Skeletal muscle tissue (tissue), 4 donors: ENCODE measurements at regions not wholly inside any gene's neighbourhood (a gene's known extent, or its start where the extent isn't known, plus 50 kb on each side); places are given as distances from the start of the nearest gene placed in this dataset. TPM values are rescaled to one million over a fixed set of nuclear protein-coding genes. Genes with fewer than 3 reads are reported as not detected.

Experiments used
- H3K27ac ChIP-seq: one replicate; pipeline ENCODE4 v1.7.0; 2013; ENCODE audit warnings: mild to moderate bottlenecking, low read depth, low read length, inconsistent platforms
- H3K27me3 ChIP-seq, 3 donors: one replicate each; pipeline ENCODE4 v1.7.0; 2013; ENCODE audit warnings: low read length in 3 of 3; ENCODE audit not compliant: control insufficient read depth in 3 of 3, insufficient read depth in 3 of 3
- H3K36me3 ChIP-seq, 3 donors: one replicate each; pipeline ENCODE4 v1.7.0; 2013; ENCODE audit warnings: low read length in 3 of 3; ENCODE audit not compliant: control insufficient read depth in 3 of 3, insufficient read depth in 3 of 3
- H3K4me1 ChIP-seq, 3 donors: one replicate each; pipeline ENCODE4 v1.7.0; 2013; ENCODE audit warnings: low read length in 3 of 3, mild to moderate bottlenecking in 3 of 3; ENCODE audit not compliant: control insufficient read depth in 3 of 3, insufficient read depth in 3 of 3
- H3K4me3 ChIP-seq, 3 donors: one replicate each; pipeline ENCODE4 v1.7.0; 2013; ENCODE audit warnings: low read length in 3 of 3
- H3K9ac ChIP-seq, 3 donors: one replicate each; pipeline ENCODE4 v1.7.0; 2013; ENCODE audit warnings: low read length in 3 of 3, mild to moderate bottlenecking in 3 of 3, moderate library complexity in 2 of 3, low read depth in 1 of 3
- H3K9me3 ChIP-seq, 3 donors: one replicate each; pipeline ENCODE4 v1.7.0; 2013; ENCODE audit warnings: low read length in 3 of 3; ENCODE audit not compliant: control insufficient read depth in 3 of 3
- small RNA-seq: library from RNA; depleted of rRNA; stranded (forward); fragments of <200 nt; gene quantifications from one replicate; pipeline ENCODE3, GENCODE V24; 2014
- donor health status: Osteomylitis.

GRCh38 chr4:81527709-81528108 is 56.0 kb upstream of the RASGEF1B start:
- Histone ChIP-seq H3K9ac (no peak overlapping the region), H3K9me3 (no peaks in the 10 kb centered on the region), H3K27me3 (no peaks in the 10 kb centered on the region), H3K27ac (no peak overlapping the region), H3K4me3 (no peak overlapping the region), H3K36me3 (no peaks in the 10 kb centered on the region), H3K4me1 (no peaks in the 10 kb centered on the region)

DNA sequence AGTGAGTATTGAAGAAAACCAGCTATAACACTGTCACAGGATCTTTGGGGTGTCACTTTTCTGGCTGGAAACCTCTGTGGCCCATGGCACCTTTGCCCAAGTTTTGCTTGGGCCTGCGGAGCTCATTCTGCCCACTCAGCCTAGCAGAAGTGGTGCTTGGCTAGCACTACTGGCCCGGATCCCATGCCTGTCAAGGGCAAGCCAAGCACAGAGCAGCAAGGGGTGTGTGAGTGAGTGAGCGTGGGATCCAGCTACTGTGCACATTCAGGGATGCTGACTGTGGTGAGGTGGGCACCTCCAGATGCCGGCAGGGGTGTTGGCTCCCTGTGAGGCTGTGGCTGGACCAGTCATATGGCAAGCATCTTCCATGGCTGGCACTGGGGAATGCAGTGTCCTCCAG is 55.4 kb upstream of the RASGEF1B start:
- Histone ChIP-seq H3K4me1 (no peaks in the 10 kb centered on the region), H3K36me3 (no peaks in the 10 kb centered on the region), H3K4me3 (no peak overlapping the region), H3K27ac (no peak overlapping the region), H3K27me3 (no peaks in the 10 kb centered on the region), H3K9ac (no peak overlapping the region), H3K9me3 (no peaks in the 10 kb centered on the region)

DNA sequence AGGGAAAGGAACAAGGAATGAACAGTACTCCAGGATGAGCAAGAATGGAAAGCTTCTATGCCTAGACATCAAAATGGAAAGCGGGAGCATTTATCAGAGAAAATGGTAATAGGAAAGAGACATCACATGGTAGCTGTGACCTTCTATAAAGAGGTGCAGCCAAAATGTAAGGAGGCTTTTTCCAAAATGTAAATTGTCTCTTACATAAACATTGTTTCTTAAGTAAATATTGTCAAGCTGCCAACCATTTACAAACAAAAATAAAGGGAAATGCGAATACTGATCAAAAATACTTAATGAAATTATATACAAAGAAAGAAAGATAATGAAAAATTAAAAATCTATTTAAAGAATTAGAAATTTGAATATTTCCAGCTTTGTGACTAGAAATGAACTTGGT is 55.0 kb upstream of the RASGEF1B start:
- H3K4me1 ChIP-seq = no peaks in the 10 kb centered on the region
- no peak overlapping the region for H3K4me3 ChIP-seq
- no peaks in the 10 kb centered on the region for H3K27me3 ChIP-seq
- H3K9ac ChIP-seq = no peak overlapping the region
- no peak overlapping the region for H3K27ac ChIP-seq
- H3K36me3 ChIP-seq = no peaks in the 10 kb centered on the region
- no peaks in the 10 kb centered on the region for H3K9me3 ChIP-seq

GRCh38 chr4:81523672-81524327 is 52.1 kb upstream of the RASGEF1B start:
- H3K9ac ChIP-seq = no peak overlapping the region
- no peaks in the 10 kb centered on the region for H3K4me1 ChIP-seq
- H3K9me3 ChIP-seq = no peaks in the 10 kb centered on the region
- no peak overlapping the region for H3K4me3 ChIP-seq
- no peaks in the 10 kb centered on the region for H3K36me3 ChIP-seq
- H3K27ac ChIP-seq = no peak overlapping the region
- H3K27me3 ChIP-seq = no peaks in the 10 kb centered on the region

DNA sequence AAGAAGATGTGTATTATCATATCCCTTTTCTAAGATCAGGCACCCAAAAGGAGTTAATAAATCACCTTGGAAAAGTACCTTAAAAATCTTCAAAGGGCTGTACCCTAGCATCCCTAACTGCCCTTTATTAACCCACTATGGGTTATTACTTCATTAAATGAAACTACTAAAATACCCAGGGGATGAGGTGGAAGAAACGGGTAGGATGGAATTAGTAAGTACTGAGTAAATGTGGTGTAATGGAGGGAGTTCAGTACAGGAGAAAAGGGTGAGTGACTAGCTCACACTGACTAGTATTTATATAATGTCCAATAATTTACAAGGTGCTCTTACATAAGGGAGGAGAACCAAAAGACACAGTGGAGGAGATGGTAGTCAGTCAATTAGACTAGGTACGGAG is 51.0 kb upstream of the RASGEF1B start:
- Histone ChIP-seq H3K9me3 (no peaks in the 10 kb centered on the region), H3K27ac (no peak overlapping the region), H3K27me3 (no peaks in the 10 kb centered on the region), H3K36me3 (no peaks in the 10 kb centered on the region), H3K9ac (no peak overlapping the region), H3K4me3 (no peak overlapping the region), H3K4me1 (peaks cover 0 to 3% (median 0%) of the 10 kb centered on the region in 3 donors)

DNA sequence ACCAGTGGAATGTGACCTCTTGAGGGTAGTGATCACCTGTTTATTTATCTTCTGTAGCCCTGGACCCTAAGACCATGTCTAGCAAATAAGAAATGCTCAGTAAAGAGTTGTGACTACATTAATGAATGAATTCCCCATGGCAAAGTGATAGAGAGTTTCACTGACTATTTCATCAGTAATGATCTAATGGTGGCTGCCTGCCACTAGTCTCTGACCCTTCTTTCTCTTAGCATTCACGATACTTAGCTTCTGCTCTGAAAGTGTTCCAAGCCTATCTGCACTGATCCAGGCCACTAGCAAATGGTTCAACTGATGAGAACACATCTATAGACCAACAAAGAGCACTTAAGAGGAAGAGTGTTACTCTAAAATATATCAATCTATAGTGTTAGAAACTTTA is 50.0 kb upstream of the RASGEF1B start:
- Histone ChIP-seq H3K4me3 (no peak overlapping the region), H3K9me3 (no peaks in the 10 kb centered on the region), H3K9ac (no peak overlapping the region), H3K4me1 (peaks cover 0 to 3% (median 0%) of the 10 kb centered on the region in 3 donors), H3K27me3 (no peaks in the 10 kb centered on the region), H3K27ac (no peak overlapping the region), H3K36me3 (no peaks in the 10 kb centered on the region)

Small RNA genes lying in the stretch of these regions (small RNA-seq; reads per million reads assigned to genes)
- gene RF00322 (not detected), gene RNU6-499P (not detected)
